Coronary artery (tissue), 2 donors: ENCODE measurements at regions not wholly inside any gene's neighbourhood (a gene's known extent, or its start where the extent isn't known, plus 50 kb on each side); places are given as distances from the start of the nearest gene placed in this dataset.

Source experiments
- DNase-seq: peaks from one replicate; pipeline ENCODE4 v3.0.0-alpha.2; 2017; ENCODE audit warnings: low spot score
- H3K27ac ChIP-seq, 2 donors: fragments of 200-600 bp; sonication (generic); one replicate each; pipeline ENCODE4 v1.5.1; 2016 to 2019
- H3K4me3 ChIP-seq: fragments of 200-600 bp; sonication (generic); 2 replicates; pipeline ENCODE4 v1.5.1; 2016; ENCODE audit warnings: mild to moderate bottlenecking, moderate library complexity
- CTCF ChIP-seq: fragments of 200-600 bp; sonication (generic); IDR thresholded peaks from one replicate; pipeline ENCODE4 v1.5.1; 2019; ENCODE audit warnings: antibody characterized with exemption

GRCh38 chr12:28079539-28079938, 107.0 kb upstream of the PTHLH start:
- Histone ChIP-seq H3K27ac (no peak overlapping the region), H3K4me3 (no peak overlapping the region)
- no peak for TF ChIP-seq CTCF
- no peak for DNase-seq

DNA sequence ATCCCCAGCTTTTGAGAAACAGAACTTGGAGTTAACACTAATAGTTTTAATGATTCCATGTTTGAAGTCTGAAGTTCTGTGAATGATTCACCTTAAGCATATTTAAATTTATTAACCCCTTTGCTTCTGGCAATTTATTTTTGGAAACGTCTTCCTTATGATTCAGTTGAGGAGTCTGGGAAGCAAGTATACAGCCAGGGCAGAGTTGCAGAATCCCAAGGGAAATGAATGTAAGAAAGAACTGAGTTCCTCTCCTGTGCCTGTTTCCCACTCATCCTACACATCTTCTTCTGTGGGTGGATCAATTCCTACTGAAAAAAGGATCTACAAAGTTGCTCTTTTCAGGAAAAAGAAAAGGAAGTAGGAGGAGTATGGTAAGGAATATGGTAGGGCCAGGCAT, 108.2 kb upstream of the CCDC91 start:
- no peak overlapping the region for H3K4me3 ChIP-seq
- no peak overlapping the region for H3K27ac ChIP-seq
- no peak for DNase-seq
- no peak for TF ChIP-seq CTCF

GRCh38 chr12:28083840-28084678, 106.2 kb upstream of the CCDC91 start:
- TF ChIP-seq CTCF, result no peak
- Histone ChIP-seq H3K4me3 (no peak overlapping the region), H3K27ac (peak overlapping the region in 1 of 2 donors; percentile 55)
- DNase-seq, result no peak

- TF ChIP-seq CTCF, result no peak
Observed at GRCh38 chr12:28086521-28087155, 103.6 kb upstream of the CCDC91 start.

GRCh38 chr12:28088566-28089272, 101.5 kb upstream of the CCDC91 start:
- no peak overlapping the region for H3K27ac ChIP-seq
- DNase-seq, result no peak
- no peak for TF ChIP-seq CTCF
- no peak overlapping the region for H3K4me3 ChIP-seq

More at GRCh38 chr12:28086521-28087155, 103.6 kb upstream of the CCDC91 start:
- Histone ChIP-seq H3K27ac (no peak overlapping the region), H3K4me3 (peak overlapping the region; percentile 22)
- DNase-seq, result no peak

- DNase-seq, result no peak
- Histone ChIP-seq H3K4me3 (no peak overlapping the region), H3K27ac (no peak overlapping the region)
- TF ChIP-seq CTCF, result no peak
Observed at GRCh38 chr12:28089338-28089737, 100.9 kb upstream of the CCDC91 start.
